Fibroblast of lung (primary cell): ENCODE measurements at regions not wholly inside any gene's neighbourhood (a gene's known extent, or its start where the extent isn't known, plus 50 kb on each side); places are given as distances from the start of the nearest gene placed in this dataset.

Experiments used
- DNase-seq, 2 donors: peaks; one replicate each; pipeline versions ENCODE4 v3.0.0 to v3.0.0-alpha.2; 2010; ENCODE audit warnings: low read depth in 2 of 2
- H2AFZ ChIP-seq: 2 replicates; pipeline ENCODE4 v1.5.1; 2012; ENCODE audit warnings: low read length, control low read depth, inconsistent platforms
- H3K27ac ChIP-seq: 2 replicates; pipeline ENCODE4 v1.5.1; 2011; ENCODE audit warnings: low read length, control low read depth; ENCODE audit not compliant: insufficient read depth
- H3K27me3 ChIP-seq: 2 replicates; pipeline ENCODE4 v1.5.1; 2011; ENCODE audit warnings: mild to moderate bottlenecking, low read length; ENCODE audit not compliant: control insufficient read depth, insufficient read depth
- H3K36me3 ChIP-seq: 2 replicates; pipeline ENCODE4 v1.5.1; 2011; ENCODE audit warnings: low read length; ENCODE audit not compliant: control insufficient read depth, insufficient read depth
- H3K4me1 ChIP-seq: 2 replicates; pipeline ENCODE4 v1.5.1; 2011; ENCODE audit warnings: low read length; ENCODE audit not compliant: control insufficient read depth, insufficient read depth; ENCODE audit errors: extremely low read depth
- H3K4me2 ChIP-seq: 2 replicates; pipeline ENCODE4 v1.5.1; 2011; ENCODE audit warnings: low read length, control low read depth; ENCODE audit not compliant: insufficient read depth; ENCODE audit errors: extremely low read depth
- H3K4me3 ChIP-seq, 4 experiments: fragments of 200-600 bp in 1 of 4; sonication (generic) in 1 of 4; replicated peaks in 1 of 4; 2 replicates each; pipeline ENCODE4 v1.5.1; 2011 to 2016; ENCODE audit warnings: low read length in 4 of 4, low read depth in 3 of 4, mild to moderate bottlenecking in 3 of 4, control low read depth in 2 of 4, inconsistent platforms in 1 of 4, mixed read lengths in 1 of 4; ENCODE audit not compliant: insufficient read depth in 1 of 4; ENCODE audit errors: control extremely low read depth in 1 of 4
- H3K79me2 ChIP-seq: 2 replicates; pipeline ENCODE4 v1.5.1; 2012; ENCODE audit warnings: mild to moderate bottlenecking, low read length, inconsistent platforms; ENCODE audit not compliant: control insufficient read depth, insufficient read depth
- H3K9ac ChIP-seq: 2 replicates; pipeline ENCODE4 v1.5.1; 2011; ENCODE audit warnings: mild to moderate bottlenecking, low read length, control low read depth; ENCODE audit not compliant: insufficient read depth
- H3K9me3 ChIP-seq: 2 replicates; pipeline ENCODE4 v1.5.1; 2012; ENCODE audit warnings: low read depth, low read length; ENCODE audit not compliant: control insufficient read depth, insufficient read depth
- H4K20me1 ChIP-seq: 2 replicates; pipeline ENCODE4 v1.5.1; 2011; ENCODE audit warnings: low read length; ENCODE audit not compliant: control insufficient read depth, insufficient read depth; ENCODE audit errors: extremely low read depth
- EZH2 ChIP-seq: IDR thresholded peaks from 2 replicates; pipeline ENCODE4 v1.5.1; 2012; ENCODE audit warnings: low read length, control low read depth, mild to moderate bottlenecking; ENCODE audit errors: missing control alignments
- TF ChIP-seq, protein P1 (sequence below), 2 donors: IDR thresholded peaks in 1 of 2; conservative IDR thresholded peaks in 1 of 2; 1 replicate in 1 of 2; 2 replicates in 1 of 2; pipeline ENCODE4 v1.5.1; 2011 to 2012; ENCODE audit warnings: low read length in 2 of 2, control low read depth in 1 of 2, inconsistent platforms in 1 of 2, low read depth in 1 of 2, mild to moderate bottlenecking in 1 of 2

DNA sequence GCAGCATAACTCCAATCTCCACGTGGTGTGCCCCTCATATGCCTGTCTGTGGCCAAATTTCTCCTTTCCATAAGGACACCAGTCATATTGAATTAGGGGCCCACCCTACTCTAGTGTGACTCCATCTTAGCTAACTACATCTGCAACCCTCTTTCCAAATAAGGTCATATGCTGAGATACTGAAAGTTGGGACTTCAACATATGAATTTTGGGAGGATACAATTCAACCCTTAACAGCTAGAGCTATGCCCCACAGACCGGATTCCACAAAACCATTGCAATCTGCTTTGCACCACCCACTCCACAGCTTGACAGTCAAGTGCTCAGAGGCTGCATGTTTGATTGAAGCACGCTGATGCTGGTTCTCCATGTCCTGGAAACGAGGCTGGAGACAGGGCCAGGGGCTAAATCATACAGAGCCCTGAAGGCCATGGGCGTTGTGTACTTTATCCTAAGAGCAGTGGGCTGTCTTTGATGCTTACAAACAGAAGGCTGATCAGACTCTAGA, 122.8 kb downstream of the MTX3 start:
- DNase-seq, result no peak
- H3K9me3 ChIP-seq, result no peaks in the 10 kb centered on the region
- no peaks in the 10 kb centered on the region for H4K20me1 ChIP-seq
- no peak overlapping the region for H3K9ac ChIP-seq
- H3K79me2 ChIP-seq, result no peaks in the 10 kb centered on the region
- no peak for TF ChIP-seq EZH2
- TF ChIP-seq, protein P1, sequence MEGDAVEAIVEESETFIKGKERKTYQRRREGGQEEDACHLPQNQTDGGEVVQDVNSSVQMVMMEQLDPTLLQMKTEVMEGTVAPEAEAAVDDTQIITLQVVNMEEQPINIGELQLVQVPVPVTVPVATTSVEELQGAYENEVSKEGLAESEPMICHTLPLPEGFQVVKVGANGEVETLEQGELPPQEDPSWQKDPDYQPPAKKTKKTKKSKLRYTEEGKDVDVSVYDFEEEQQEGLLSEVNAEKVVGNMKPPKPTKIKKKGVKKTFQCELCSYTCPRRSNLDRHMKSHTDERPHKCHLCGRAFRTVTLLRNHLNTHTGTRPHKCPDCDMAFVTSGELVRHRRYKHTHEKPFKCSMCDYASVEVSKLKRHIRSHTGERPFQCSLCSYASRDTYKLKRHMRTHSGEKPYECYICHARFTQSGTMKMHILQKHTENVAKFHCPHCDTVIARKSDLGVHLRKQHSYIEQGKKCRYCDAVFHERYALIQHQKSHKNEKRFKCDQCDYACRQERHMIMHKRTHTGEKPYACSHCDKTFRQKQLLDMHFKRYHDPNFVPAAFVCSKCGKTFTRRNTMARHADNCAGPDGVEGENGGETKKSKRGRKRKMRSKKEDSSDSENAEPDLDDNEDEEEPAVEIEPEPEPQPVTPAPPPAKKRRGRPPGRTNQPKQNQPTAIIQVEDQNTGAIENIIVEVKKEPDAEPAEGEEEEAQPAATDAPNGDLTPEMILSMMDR (conservative IDR thresholded peaks at IDR 0.05 in 1 of 2, IDR thresholded peaks at IDR 0.05 in 1 of 2; ENCODE audit: low read depth in 1 of 2, low read length in 2 of 2), result no peak
- no peak overlapping the region for H3K27ac ChIP-seq
- H2AFZ ChIP-seq, result no peak overlapping the region
- peaks cover 8% of the 10 kb centered on the region for H3K27me3 ChIP-seq
- H3K4me3 ChIP-seq, result no peak overlapping the region
- no peaks in the 10 kb centered on the region for H3K4me1 ChIP-seq
- no peaks in the 10 kb centered on the region for H3K36me3 ChIP-seq
- no peak overlapping the region for H3K4me2 ChIP-seq

DNA sequence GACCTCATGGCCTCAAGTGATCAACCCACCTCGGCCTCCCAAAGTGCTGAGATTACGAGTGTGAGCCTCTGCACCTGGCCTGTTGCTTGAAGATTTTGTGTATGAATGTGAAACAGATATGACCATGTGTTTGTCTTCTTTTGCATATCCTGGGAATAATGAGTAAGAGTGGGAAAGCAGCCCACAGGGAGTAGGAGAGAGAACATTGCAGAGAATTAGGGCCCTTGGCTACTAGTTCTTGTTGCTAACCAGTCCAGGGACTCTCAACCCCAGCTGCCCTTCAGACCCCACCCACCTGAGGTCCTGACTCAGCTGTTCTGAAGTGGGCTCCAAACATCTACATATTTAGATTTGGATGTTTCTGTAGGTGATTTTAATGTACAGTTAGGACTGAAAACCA, 125.5 kb downstream of the MTX3 start:
- Histone ChIP-seq H3K27me3 (peaks cover 5% of the 10 kb centered on the region), H3K79me2 (no peaks in the 10 kb centered on the region), H3K9ac (no peak overlapping the region), H4K20me1 (no peaks in the 10 kb centered on the region), H2AFZ (no peak overlapping the region), H3K4me2 (no peak overlapping the region), H3K27ac (no peak overlapping the region), H3K36me3 (no peaks in the 10 kb centered on the region), H3K9me3 (no peaks in the 10 kb centered on the region), H3K4me1 (no peaks in the 10 kb centered on the region), H3K4me3 (no peak overlapping the region)
- TF ChIP-seq EZH2, result no peak
- TF ChIP-seq, protein P1 (conservative IDR thresholded peaks at IDR 0.05 in 1 of 2, IDR thresholded peaks at IDR 0.05 in 1 of 2; ENCODE audit: low read depth in 1 of 2, low read length in 2 of 2), result no peak
- no peak for DNase-seq

DNA sequence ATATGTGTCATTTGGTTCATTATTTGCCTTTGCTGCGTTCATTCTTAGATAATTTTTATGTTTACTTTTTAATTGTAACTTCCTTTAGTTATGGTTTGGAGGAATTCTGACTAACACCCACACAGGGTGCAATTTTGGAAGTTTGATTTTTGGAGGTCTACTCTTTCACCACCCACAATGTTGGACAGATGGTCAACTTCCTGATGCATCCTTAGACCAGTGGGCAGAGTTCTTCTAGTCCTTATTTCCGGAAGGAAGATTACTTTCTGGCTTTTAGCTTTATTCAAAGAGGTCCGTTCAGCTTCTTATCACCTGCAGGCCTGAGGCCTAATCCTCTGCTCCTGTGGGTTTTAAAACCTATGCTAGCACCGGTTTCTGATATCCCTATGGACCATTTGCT, 126.7 kb downstream of the MTX3 start:
- no peak overlapping the region for H2AFZ ChIP-seq
- no peaks in the 10 kb centered on the region for H3K9me3 ChIP-seq
- TF ChIP-seq, protein P1 (conservative IDR thresholded peaks at IDR 0.05 in 1 of 2, IDR thresholded peaks at IDR 0.05 in 1 of 2; ENCODE audit: low read depth in 1 of 2, low read length in 2 of 2), result no peak
- no peak for TF ChIP-seq EZH2
- no peaks in the 10 kb centered on the region for H3K79me2 ChIP-seq
- H4K20me1 ChIP-seq, result no peaks in the 10 kb centered on the region
- DNase-seq, result no peak
- no peaks in the 10 kb centered on the region for H3K36me3 ChIP-seq
- H3K9ac ChIP-seq, result no peak overlapping the region
- H3K27ac ChIP-seq, result no peak overlapping the region
- no peak overlapping the region for H3K4me2 ChIP-seq
- H3K4me1 ChIP-seq, result no peaks in the 10 kb centered on the region
- peaks cover 5% of the 10 kb centered on the region for H3K27me3 ChIP-seq
- no peak overlapping the region for H3K4me3 ChIP-seq
